Muscle layer of colon (tissue), 2 donors: ENCODE measurements at regions not wholly inside any gene's neighbourhood (a gene's known extent, or its start where the extent isn't known, plus 50 kb on each side); places are given as distances from the start of the nearest gene placed in this dataset.

ENCODE experiments used
- H3K27ac ChIP-seq: one replicate; pipeline ENCODE4 v1.7.0; 2013; ENCODE audit warnings: low read depth, mild to moderate bottlenecking, low read length, moderate library complexity
- H3K27me3 ChIP-seq, 2 donors: one replicate each; pipeline ENCODE4 v1.7.0; 2013; ENCODE audit warnings: low read length in 2 of 2, mild to moderate bottlenecking in 2 of 2; ENCODE audit not compliant: insufficient read depth in 2 of 2, control insufficient read depth in 1 of 2
- H3K36me3 ChIP-seq: one replicate; pipeline ENCODE4 v1.7.0; 2013; ENCODE audit warnings: mild to moderate bottlenecking, low read length; ENCODE audit not compliant: insufficient read depth
- H3K4me1 ChIP-seq: one replicate; pipeline ENCODE4 v1.7.0; 2013; ENCODE audit warnings: mild to moderate bottlenecking, low read length; ENCODE audit not compliant: insufficient read depth
- H3K4me3 ChIP-seq, 2 donors: one replicate each; pipeline ENCODE4 v1.7.0; 2013; ENCODE audit warnings: low read length in 2 of 2, low read depth in 1 of 2, mild to moderate bottlenecking in 1 of 2, moderate library complexity in 1 of 2
- H3K9ac ChIP-seq: one replicate; pipeline ENCODE4 v1.7.0; 2013; ENCODE audit warnings: low read length
- H3K9me3 ChIP-seq: one replicate; pipeline ENCODE4 v1.7.0; 2013; ENCODE audit warnings: mild to moderate bottlenecking, low read length
- donor health status: abdominal sarcoma.
- donor health status: Adenocarcinoma of cecum.

- Histone ChIP-seq H3K36me3 (no peaks in the 10 kb centered on the region), H3K27me3 (no peaks in the 10 kb centered on the region), H3K4me1 (no peaks in the 10 kb centered on the region), H3K4me3 (no peak overlapping the region), H3K9ac (no peak overlapping the region), H3K27ac (no peak overlapping the region), H3K9me3 (no peaks in the 10 kb centered on the region)
Measured at GRCh38 chr1:221059506-221059905, 180.3 kb downstream of the HLX start.

DNA sequence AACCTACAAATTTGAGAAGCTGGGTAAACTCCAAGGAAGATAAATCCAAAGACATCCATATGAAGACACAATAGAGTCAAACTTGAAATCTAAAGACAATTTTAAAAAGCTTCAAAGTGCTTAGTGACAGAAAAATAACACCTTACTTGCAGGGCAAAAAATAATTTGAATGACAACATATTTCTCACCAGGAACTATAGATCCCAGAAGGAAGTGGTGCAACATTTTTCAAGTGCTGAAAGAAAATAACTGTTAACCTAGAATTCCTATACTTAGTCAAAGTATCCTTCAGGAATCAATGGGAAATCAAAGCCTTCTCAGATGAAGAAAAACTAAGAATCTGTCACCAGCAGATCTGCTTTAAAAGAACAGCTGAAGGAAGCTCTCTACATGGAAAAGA is 184.4 kb downstream of the HLX start:
- no peaks in the 10 kb centered on the region for H3K9me3 ChIP-seq
- H3K4me3 ChIP-seq: no peak overlapping the region
- no peak overlapping the region for H3K27ac ChIP-seq
- no peaks in the 10 kb centered on the region for H3K27me3 ChIP-seq
- no peaks in the 10 kb centered on the region for H3K4me1 ChIP-seq
- no peaks in the 10 kb centered on the region for H3K36me3 ChIP-seq
- H3K9ac ChIP-seq: no peak overlapping the region

GRCh38 chr1:221066351-221067001 is 187.2 kb downstream of the HLX start:
- Histone ChIP-seq H3K9ac (no peak overlapping the region), H3K9me3 (no peaks in the 10 kb centered on the region), H3K27me3 (no peaks in the 10 kb centered on the region), H3K4me1 (no peaks in the 10 kb centered on the region), H3K36me3 (no peaks in the 10 kb centered on the region), H3K27ac (no peak overlapping the region), H3K4me3 (no peak overlapping the region)

GRCh38 chr1:221067721-221068120 is 188.5 kb downstream of the HLX start:
- no peaks in the 10 kb centered on the region for H3K4me1 ChIP-seq
- H3K9me3 ChIP-seq: no peaks in the 10 kb centered on the region
- H3K27ac ChIP-seq: no peak overlapping the region
- no peaks in the 10 kb centered on the region for H3K27me3 ChIP-seq
- H3K4me3 ChIP-seq: no peak overlapping the region
- no peak overlapping the region for H3K9ac ChIP-seq
- no peaks in the 10 kb centered on the region for H3K36me3 ChIP-seq

DNA sequence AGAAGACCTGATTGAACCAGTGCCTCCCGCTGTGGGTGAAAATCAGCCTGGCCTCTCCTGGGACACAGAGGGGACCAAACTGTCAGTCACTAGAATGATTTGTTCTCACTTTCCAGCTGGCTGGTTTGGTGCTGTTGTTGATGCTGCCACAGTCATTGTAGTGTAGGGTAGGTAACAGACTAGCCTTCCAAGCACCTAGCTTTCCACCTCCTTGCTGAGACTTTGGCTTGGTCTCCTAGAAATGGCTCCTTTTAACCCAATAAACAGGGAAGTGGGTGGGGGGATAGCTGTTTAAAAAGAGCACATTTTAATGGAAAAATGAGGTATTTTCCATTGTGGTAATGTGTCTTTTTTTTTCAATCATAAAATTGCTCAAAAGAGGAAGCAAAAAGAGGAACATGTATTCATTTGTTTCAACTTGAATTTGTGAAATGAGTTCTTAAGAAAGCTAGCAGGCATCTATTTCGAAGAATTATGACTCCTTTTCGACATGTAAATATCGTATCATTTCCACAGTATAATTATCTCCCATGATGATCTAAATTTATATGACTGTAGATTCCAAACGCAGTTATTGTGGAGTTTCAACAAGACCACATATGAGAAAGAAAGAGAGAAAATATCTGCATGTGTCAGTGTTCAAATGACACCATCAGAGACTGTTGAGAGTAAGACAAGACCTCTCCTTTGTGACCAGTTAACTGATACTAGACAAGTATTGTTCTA is 190.1 kb downstream of the HLX start:
- H3K4me3 ChIP-seq: no peak overlapping the region
- no peaks in the 10 kb centered on the region for H3K27me3 ChIP-seq
- no peaks in the 10 kb centered on the region for H3K36me3 ChIP-seq
- H3K27ac ChIP-seq: no peak overlapping the region
- H3K9ac ChIP-seq: no peak overlapping the region
- no peaks in the 10 kb centered on the region for H3K9me3 ChIP-seq
- no peaks in the 10 kb centered on the region for H3K4me1 ChIP-seq

DNA sequence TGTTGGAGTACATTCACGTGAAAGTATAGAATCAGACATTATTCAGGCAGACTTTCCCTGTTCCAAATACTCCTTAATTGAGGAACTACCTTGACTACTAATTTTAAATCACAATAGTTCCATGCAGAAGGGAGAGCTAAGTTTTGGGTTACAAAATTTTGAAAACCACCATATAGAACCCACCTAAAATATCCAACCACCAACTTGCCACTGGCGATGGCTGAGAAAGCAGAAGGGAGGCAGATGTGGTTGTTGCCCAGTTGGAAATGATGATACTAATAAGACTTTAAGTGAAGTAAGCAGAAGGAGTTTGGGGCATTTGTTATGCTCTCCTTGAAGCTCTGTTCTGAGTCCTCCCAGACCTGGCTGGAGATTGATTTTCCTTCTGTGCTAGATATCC is 190.7 kb downstream of the HLX start:
- no peak overlapping the region for H3K27ac ChIP-seq
- no peak overlapping the region for H3K9ac ChIP-seq
- H3K4me3 ChIP-seq: no peak overlapping the region
- H3K36me3 ChIP-seq: no peaks in the 10 kb centered on the region
- no peaks in the 10 kb centered on the region for H3K27me3 ChIP-seq
- no peaks in the 10 kb centered on the region for H3K4me1 ChIP-seq
- H3K9me3 ChIP-seq: no peaks in the 10 kb centered on the region

- H3K36me3 ChIP-seq: no peaks in the 10 kb centered on the region
- H3K27ac ChIP-seq: no peak overlapping the region
- H3K27me3 ChIP-seq: no peaks in the 10 kb centered on the region
- H3K4me3 ChIP-seq: no peak overlapping the region
- no peaks in the 10 kb centered on the region for H3K9me3 ChIP-seq
- H3K9ac ChIP-seq: no peak overlapping the region
- no peaks in the 10 kb centered on the region for H3K4me1 ChIP-seq
Measured at GRCh38 chr1:221071777-221072176, 192.5 kb downstream of the HLX start.

GRCh38 chr1:221072214-221072613 is 193.0 kb downstream of the HLX start:
- H3K9me3 ChIP-seq: no peaks in the 10 kb centered on the region
- H3K27me3 ChIP-seq: no peaks in the 10 kb centered on the region
- H3K9ac ChIP-seq: no peak overlapping the region
- no peaks in the 10 kb centered on the region for H3K36me3 ChIP-seq
- no peak overlapping the region for H3K4me3 ChIP-seq
- no peak overlapping the region for H3K27ac ChIP-seq
- H3K4me1 ChIP-seq: no peaks in the 10 kb centered on the region

DNA sequence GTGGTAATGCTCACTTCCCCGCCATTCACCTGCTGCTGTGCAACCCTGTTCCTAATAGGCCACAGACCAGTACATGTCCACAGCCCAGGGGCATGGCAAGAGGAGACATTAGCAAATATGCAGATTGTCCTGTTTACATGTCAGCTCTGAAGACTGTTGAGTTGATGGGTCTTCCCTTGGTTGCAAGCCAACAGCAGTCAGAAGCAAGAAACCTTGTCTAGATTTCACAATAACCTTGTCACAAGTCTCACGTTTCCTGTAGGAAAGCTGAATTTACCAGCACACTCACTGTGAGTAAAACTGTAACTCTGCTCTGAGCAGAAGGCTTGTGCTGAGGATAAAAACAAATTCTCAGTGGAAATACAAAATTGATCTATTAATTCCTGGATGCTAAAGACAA is 195.1 kb downstream of the HLX start:
- Histone ChIP-seq H3K27ac (no peak overlapping the region), H3K36me3 (no peaks in the 10 kb centered on the region), H3K4me1 (no peaks in the 10 kb centered on the region), H3K9me3 (no peaks in the 10 kb centered on the region), H3K4me3 (no peak overlapping the region), H3K27me3 (no peaks in the 10 kb centered on the region), H3K9ac (no peak overlapping the region)

- Histone ChIP-seq H3K36me3 (no peaks in the 10 kb centered on the region), H3K4me1 (no peaks in the 10 kb centered on the region), H3K9ac (no peak overlapping the region), H3K9me3 (no peaks in the 10 kb centered on the region), H3K27ac (no peak overlapping the region), H3K4me3 (no peak overlapping the region), H3K27me3 (no peaks in the 10 kb centered on the region)
Measured at GRCh38 chr1:221075911-221076310, 196.7 kb downstream of the HLX start.

DNA sequence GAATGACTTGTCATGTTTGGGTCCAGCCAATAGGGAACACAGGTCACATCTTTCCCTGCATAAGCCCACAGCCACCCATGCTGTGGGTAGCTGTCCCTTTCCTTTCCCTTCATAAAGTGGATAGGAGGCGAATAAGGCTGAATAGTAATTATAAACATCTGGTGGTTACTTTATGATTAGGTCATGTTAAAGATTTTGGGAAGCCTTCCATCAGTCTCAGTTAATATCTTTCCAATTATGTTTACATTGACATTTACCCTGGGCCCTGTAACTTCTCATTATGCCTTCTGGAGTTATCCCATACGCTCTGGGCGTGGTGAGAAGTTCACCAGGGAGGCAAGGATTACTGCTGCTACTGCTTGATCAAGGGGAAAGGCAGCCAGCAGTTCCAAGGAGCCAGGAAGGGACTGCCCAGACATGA is 197.2 kb downstream of the HLX start:
- H3K27me3 ChIP-seq: no peaks in the 10 kb centered on the region
- no peaks in the 10 kb centered on the region for H3K36me3 ChIP-seq
- no peak overlapping the region for H3K4me3 ChIP-seq
- H3K9me3 ChIP-seq: no peaks in the 10 kb centered on the region
- no peak overlapping the region for H3K9ac ChIP-seq
- H3K4me1 ChIP-seq: no peaks in the 10 kb centered on the region
- no peak overlapping the region for H3K27ac ChIP-seq
